ACHN (cell line): ENCODE measurements at regions not wholly inside any gene's neighbourhood (a gene's known extent, or its start where the extent isn't known, plus 50 kb on each side); places are given as distances from the start of the nearest gene placed in this dataset.
A peak's percentile ranks its signal among the peaks of the same experiment; 100 is the strongest.

Source experiments
- DNase-seq: peaks from one replicate; pipeline ENCODE4 v3.0.0-alpha.2; 2015
- in situ Hi-C: cut with HindIII; loops from 2 replicates; pipeline ENCODE4 v1.10.0; 2017; ENCODE audit warnings: low sequenced_read_pairs, low pct_ligation_motif_present, low pct_unique_long_range_greater_than_20kb

GRCh38 chr3:66717806-66718205, 217.0 kb upstream of the LRIG1 start:
- in situ Hi-C loops: no loop called here
- DNase-seq: no peak

GRCh38 chr3:66719796-66720356, 219.1 kb upstream of the LRIG1 start:
- no peak for DNase-seq
- in situ Hi-C loops: no loop called here

GRCh38 chr3:66720508-66720907, 219.7 kb upstream of the LRIG1 start:
- DNase-seq: no peak
- in situ Hi-C loops: no loop called here

- in situ Hi-C loops: no loop called here
- DNase-seq: peak; percentile 8
These were observed 221.9 kb upstream of the LRIG1 start for GRCh38 chr3:66722675-66723074.

GRCh38 chr3:66723231-66723630, 222.4 kb upstream of the LRIG1 start:
- in situ Hi-C loops: no loop called here
- no peak for DNase-seq

GRCh38 chr3:66729687-66730393, 229.0 kb upstream of the LRIG1 start:
- in situ Hi-C loops: no loop called here
- DNase-seq: no peak

- in situ Hi-C loops: no loop called here
- no peak for DNase-seq
These were observed 238.0 kb upstream of the LRIG1 start for GRCh38 chr3:66738625-66739365.

GRCh38 chr3:66740260-66740659, 239.4 kb upstream of the LRIG1 start:
- in situ Hi-C loops: no loop called here
- DNase-seq: no peak

GRCh38 chr3:66744521-66744920, 243.7 kb upstream of the LRIG1 start:
- in situ Hi-C loops: no loop called here
- no peak for DNase-seq

- in situ Hi-C loops: no loop called here
- no peak for DNase-seq
These were observed 244.2 kb upstream of the LRIG1 start for GRCh38 chr3:66744986-66745385.

GRCh38 chr3:66747261-66747660, 246.4 kb upstream of the LRIG1 start:
- in situ Hi-C loops: no loop called here
- no peak for DNase-seq

- in situ Hi-C loops: no loop called here
- DNase-seq: no peak
These were observed 246.9 kb upstream of the LRIG1 start for GRCh38 chr3:66747696-66748095.

GRCh38 chr3:66748175-66748876, 247.5 kb upstream of the LRIG1 start:
- in situ Hi-C loops: no loop called here
- no peak for DNase-seq

- in situ Hi-C loops: no loop called here
- DNase-seq: no peak
These were observed 246.3 kb upstream of the KBTBD8 start for GRCh38 chr3:66751842-66752241.

GRCh38 chr3:66753670-66754069, 244.4 kb upstream of the KBTBD8 start:
- in situ Hi-C loops: no loop called here
- DNase-seq: no peak

GRCh38 chr3:66754613-66755012, 243.5 kb upstream of the KBTBD8 start:
- in situ Hi-C loops: no loop called here
- no peak for DNase-seq

GRCh38 chr3:66755924-66756323, 242.2 kb upstream of the KBTBD8 start:
- in situ Hi-C loops: no loop called here
- DNase-seq: no peak

GRCh38 chr3:66756468-66757036, 241.6 kb upstream of the KBTBD8 start:
- in situ Hi-C loops: no loop called here
- no peak for DNase-seq
